ENCODE measurements at regions not wholly inside any gene's neighbourhood (a gene's known extent, or its start where the extent isn't known, plus 50 kb on each side); places are given as distances from the start of the nearest gene placed in this dataset.
A peak's percentile ranks its signal among the peaks of the same experiment; 100 is the strongest.

DNA sequence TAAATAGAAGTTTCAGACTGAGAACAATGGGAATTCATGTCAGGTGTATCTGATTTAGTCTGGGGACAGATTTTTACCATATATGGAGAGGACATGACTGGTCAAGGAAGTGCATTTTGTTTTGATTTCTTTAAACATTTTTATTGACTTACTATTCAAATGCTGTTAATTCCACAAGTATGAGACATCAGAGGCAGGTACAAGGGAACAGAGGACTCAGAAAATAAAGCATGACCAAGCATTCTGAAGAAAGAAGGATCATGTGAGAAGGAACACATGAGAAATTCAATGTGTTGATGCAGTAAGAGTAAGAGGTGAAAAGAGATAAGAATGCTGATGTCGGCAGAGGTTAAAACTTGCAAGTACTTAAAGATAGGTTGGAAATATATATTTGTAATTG, 1452.6 kb downstream of the PCDH7 start:
- H3K4me3 ChIP-seq (ENCODE audit: low read depth, low read length) = no peak overlapping the region
- peak; percentile 0 for DNase-seq (ENCODE audit: low read depth)
- TF ChIP-seq, protein P1, sequence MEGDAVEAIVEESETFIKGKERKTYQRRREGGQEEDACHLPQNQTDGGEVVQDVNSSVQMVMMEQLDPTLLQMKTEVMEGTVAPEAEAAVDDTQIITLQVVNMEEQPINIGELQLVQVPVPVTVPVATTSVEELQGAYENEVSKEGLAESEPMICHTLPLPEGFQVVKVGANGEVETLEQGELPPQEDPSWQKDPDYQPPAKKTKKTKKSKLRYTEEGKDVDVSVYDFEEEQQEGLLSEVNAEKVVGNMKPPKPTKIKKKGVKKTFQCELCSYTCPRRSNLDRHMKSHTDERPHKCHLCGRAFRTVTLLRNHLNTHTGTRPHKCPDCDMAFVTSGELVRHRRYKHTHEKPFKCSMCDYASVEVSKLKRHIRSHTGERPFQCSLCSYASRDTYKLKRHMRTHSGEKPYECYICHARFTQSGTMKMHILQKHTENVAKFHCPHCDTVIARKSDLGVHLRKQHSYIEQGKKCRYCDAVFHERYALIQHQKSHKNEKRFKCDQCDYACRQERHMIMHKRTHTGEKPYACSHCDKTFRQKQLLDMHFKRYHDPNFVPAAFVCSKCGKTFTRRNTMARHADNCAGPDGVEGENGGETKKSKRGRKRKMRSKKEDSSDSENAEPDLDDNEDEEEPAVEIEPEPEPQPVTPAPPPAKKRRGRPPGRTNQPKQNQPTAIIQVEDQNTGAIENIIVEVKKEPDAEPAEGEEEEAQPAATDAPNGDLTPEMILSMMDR (IDR thresholded peaks at IDR 0.05; ENCODE audit: insufficient read depth, low read depth, low read length) = no peak

DNA sequence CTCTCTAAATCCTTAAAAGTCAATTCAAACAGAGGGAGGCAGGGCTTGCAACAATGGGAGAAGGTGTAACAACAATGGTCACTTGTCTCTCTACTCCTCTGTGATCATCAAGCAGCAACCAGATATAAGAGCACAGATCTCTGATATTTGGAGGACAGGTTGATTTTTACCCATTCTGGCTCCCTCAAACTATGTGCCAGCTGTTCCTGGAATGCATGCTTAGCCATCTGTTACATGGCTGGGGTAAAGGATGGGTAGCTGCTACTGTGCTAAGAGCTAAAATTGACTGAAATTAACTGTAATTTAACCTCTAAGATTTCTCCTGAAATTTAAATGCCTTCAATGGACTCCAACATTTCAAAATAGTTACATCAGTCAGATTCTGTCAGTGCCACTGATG, 1459.9 kb downstream of the PCDH7 start:
- TF ChIP-seq, protein P1 (IDR thresholded peaks at IDR 0.05; ENCODE audit: insufficient read depth, low read depth, low read length) = no peak
- no peak overlapping the region for H3K4me3 ChIP-seq (ENCODE audit: low read depth, low read length)
- DNase-seq (ENCODE audit: low read depth) = no peak

DNA sequence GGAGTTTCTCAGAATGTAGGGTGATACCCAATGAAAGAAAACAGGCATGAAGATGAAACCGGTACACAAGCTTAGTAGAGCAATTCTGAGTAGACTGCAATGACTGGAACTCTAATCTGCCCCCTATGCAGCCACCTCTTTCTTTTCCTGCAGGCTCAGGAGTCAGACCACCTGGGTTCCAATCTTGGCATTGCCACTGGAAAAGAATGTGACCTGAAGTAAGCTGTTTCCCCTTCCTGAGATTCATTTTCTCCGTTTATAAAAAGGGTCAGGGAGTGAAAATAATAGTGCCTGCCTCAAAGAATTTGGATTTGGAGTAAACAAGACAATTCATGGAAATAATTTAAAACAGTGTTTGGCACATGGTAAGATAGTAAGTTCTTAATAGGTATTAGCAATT, 1464.0 kb downstream of the PCDH7 start:
- no peak for DNase-seq (ENCODE audit: low read depth)
- TF ChIP-seq, protein P1 (IDR thresholded peaks at IDR 0.05; ENCODE audit: insufficient read depth, low read depth, low read length) = no peak
- no peak overlapping the region for H3K4me3 ChIP-seq (ENCODE audit: low read depth, low read length)

DNA sequence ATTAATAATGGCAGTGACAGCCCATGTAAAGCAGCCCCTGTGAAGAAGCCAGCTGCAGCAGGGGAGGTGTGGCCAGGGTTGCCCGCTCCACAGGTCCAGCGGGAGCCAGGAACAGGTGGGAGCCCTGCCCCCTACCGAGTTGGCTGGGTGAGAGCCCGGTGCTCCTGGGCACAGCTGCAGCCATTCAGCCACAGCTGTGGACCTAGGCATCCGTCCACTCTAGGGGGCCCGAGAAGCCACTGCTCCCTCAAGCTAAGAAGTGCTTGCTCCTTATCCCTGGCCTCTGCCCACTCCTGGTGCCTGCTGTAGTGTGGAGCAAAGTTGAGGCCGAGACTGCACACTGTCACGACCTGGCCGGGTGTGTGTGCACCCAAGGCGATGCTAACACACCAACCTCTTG, 1469.0 kb downstream of the PCDH7 start:
- H3K4me3 ChIP-seq (ENCODE audit: low read depth, low read length) = no peak overlapping the region
- DNase-seq (ENCODE audit: low read depth) = no peak
- TF ChIP-seq, protein P1 (IDR thresholded peaks at IDR 0.05; ENCODE audit: insufficient read depth, low read depth, low read length) = no peak

DNA sequence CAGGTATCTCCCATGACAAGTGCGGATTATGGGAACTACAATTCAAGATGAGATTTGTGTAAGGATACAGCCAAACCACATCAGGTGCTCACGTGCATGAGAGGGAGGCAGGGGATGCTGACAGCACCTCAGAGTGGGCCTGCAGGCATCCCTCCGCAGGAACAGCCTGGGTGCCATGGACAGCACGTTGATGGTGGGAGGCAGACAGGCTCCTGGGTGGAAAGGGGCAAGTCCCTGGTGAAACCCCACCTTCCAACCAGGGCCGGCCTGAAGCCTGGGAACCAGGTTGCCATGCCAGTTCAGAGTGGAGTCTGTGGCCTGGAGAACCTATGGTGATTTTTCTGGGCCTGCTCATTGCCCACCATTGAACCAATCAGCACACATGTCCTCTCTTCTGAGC, 1469.6 kb downstream of the PCDH7 start:
- TF ChIP-seq, protein P1 (IDR thresholded peaks at IDR 0.05; ENCODE audit: insufficient read depth, low read depth, low read length) = no peak
- no peak for DNase-seq (ENCODE audit: low read depth)
- no peak overlapping the region for H3K4me3 ChIP-seq (ENCODE audit: low read depth, low read length)

DNA sequence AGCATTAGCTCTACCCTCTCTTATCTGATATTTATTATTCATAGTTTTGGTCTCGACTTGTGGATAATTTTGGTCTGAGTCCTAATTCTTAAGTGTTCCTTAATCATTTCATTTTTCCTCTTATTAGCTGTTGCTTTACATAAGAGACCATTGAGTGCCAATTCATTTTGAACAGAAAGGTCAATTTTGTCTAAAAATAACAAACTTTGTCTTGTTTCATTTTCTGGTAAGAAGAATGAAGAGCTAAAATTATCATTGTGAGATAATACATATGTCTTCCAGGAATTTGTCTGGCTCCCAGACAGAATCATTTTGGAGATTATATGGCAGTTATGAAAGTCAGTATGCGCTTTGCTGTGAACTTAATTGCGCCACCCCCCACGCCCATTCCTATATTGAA, 1471.8 kb downstream of the PCDH7 start:
- TF ChIP-seq, protein P1 (IDR thresholded peaks at IDR 0.05; ENCODE audit: insufficient read depth, low read depth, low read length) = no peak
- H3K4me3 ChIP-seq (ENCODE audit: low read depth, low read length) = no peak overlapping the region
- DNase-seq (ENCODE audit: low read depth) = no peak

DNA sequence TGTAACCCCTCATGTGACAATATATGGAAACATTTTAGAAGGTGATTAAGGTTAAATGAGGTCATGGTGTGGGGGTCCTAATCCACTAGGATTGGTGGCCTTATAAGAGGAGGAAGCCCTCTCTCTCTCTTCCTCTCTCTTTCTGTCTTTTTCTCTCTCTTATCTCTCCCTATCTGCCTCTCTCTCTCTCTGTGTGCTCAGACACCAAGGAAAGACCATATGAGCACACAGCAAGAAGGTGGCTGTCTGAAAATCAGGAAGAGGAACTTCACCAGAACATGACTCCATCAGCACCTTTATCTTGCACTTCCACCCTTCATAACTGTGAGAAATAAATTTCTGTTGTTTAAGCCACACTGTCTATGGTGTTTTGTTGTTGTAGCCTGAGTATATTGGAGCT, 1472.2 kb downstream of the PCDH7 start:
- no peak for DNase-seq (ENCODE audit: low read depth)
- TF ChIP-seq, protein P1 (IDR thresholded peaks at IDR 0.05; ENCODE audit: insufficient read depth, low read depth, low read length) = no peak

More for the DNA sequence above, 1472.2 kb downstream of the PCDH7 start:
- H3K4me3 ChIP-seq (ENCODE audit: low read depth, low read length) = no peak overlapping the region
